Karpas-422 (cell line): ENCODE measurements at regions not wholly inside any gene's neighbourhood (a gene's known extent, or its start where the extent isn't known, plus 50 kb on each side); places are given as distances from the start of the nearest gene placed in this dataset.
A peak's percentile ranks its signal among the peaks of the same experiment; 100 is the strongest.

ENCODE experiments used
- DNase-seq: peaks from one replicate; pipeline ENCODE4 v3.0.0-alpha.2; 2015
- H2AFZ ChIP-seq: fragments of 200-600 bp; sonication (generic); 2 replicates; pipeline ENCODE4 v1.6.1; 2014; ENCODE audit warnings: antibody characterized with exemption, low read length, mixed read lengths
- H3K27ac ChIP-seq: fragments of 200-600 bp; sonication (generic); 2 replicates; pipeline ENCODE4 v1.5.1; 2014; ENCODE audit warnings: mild to moderate bottlenecking, low read length, moderate library complexity
- H3K27me3 ChIP-seq: fragments of 200-600 bp; sonication (generic); 2 replicates; pipeline ENCODE4 v1.6.1; 2014; ENCODE audit warnings: low read length, mixed read lengths
- H3K36me3 ChIP-seq: fragments of 200-600 bp; sonication (generic); 2 replicates; pipeline ENCODE4 v1.6.1; 2014; ENCODE audit warnings: low read length, mixed read lengths; ENCODE audit not compliant: insufficient read depth
- H3K4me1 ChIP-seq: fragments of 200-600 bp; sonication (generic); 2 replicates; pipeline ENCODE4 v1.6.1; 2014; ENCODE audit warnings: mild to moderate bottlenecking, low read length, mixed read lengths
- H3K4me2 ChIP-seq: fragments of 200-600 bp; sonication (generic); 2 replicates; pipeline ENCODE4 v1.6.1; 2014; ENCODE audit warnings: low read length, low read depth, mild to moderate bottlenecking; ENCODE audit not compliant: poor library complexity, severe bottlenecking
- H3K4me3 ChIP-seq: fragments of 200-600 bp; sonication (generic); 2 replicates; pipeline ENCODE4 v1.5.1; 2014; ENCODE audit warnings: mild to moderate bottlenecking, antibody characterized with exemption, low read length, mixed read lengths
- H3K79me2 ChIP-seq: fragments of 200-600 bp; sonication (generic); 2 replicates; pipeline ENCODE4 v1.6.1; 2014; ENCODE audit warnings: mild to moderate bottlenecking, low read length, mixed read lengths
- H3K9ac ChIP-seq: fragments of 200-600 bp; sonication (generic); 2 replicates; pipeline ENCODE4 v1.6.0; 2014; ENCODE audit warnings: low read length
- H3K9me2 ChIP-seq: fragments of 200-600 bp; sonication (generic), shearing (Covaris generic); replicated peaks from 2 replicates; pipeline ENCODE4 v1.6.0; 2014; ENCODE audit warnings: mild to moderate bottlenecking, low read length, moderate library complexity; ENCODE audit not compliant: insufficient read depth
- H3K9me3 ChIP-seq: fragments of 300-700, 200-600 bp; sonication (generic); 2 replicates; pipeline ENCODE4 v1.6.1; 2014; ENCODE audit warnings: low read length, mixed read lengths
- H4K20me1 ChIP-seq: fragments of 200-600 bp; sonication (generic); 2 replicates; pipeline ENCODE4 v1.6.1; 2014; ENCODE audit warnings: mild to moderate bottlenecking, antibody characterized with exemption, low read length, low read depth; ENCODE audit not compliant: insufficient read depth

DNA sequence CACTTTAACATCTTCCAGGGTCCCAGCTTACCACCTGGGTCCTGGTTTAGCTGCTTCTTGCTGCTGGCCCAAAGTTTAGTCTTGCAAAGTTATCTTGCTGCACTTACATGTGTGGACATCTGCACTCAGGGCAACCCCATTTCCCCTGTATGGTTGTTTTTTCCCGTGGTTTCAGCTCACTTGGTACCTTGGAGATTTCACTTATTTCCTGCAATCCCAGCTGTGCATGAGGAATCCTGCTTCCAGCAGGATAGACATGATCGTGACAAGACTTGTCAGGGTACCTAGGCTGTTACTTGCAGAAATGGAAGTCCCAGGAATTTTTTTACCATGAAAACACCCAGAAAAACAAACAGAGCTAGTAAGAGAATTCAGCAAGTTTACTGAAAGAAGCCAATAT lies 95.9 kb upstream of the LEP start:
- Histone ChIP-seq H3K9me3 (0 out of 2 replicates have a peak, but pooled peaks cover 3% of the 10 kb centered on the region), H4K20me1 (no peaks in the 10 kb centered on the region), H3K27ac (no peak overlapping the region), H3K4me1 (no peaks in the 10 kb centered on the region), H2AFZ (no peak overlapping the region), H3K4me3 (no peak overlapping the region), H3K36me3 (no peaks in the 10 kb centered on the region), H3K4me2 (no peak overlapping the region), H3K27me3 (no peaks in the 10 kb centered on the region), H3K9me2 (no peaks in the 10 kb centered on the region), H3K9ac (no peak overlapping the region), H3K79me2 (no peaks in the 10 kb centered on the region)
- DNase-seq: no peak

DNA sequence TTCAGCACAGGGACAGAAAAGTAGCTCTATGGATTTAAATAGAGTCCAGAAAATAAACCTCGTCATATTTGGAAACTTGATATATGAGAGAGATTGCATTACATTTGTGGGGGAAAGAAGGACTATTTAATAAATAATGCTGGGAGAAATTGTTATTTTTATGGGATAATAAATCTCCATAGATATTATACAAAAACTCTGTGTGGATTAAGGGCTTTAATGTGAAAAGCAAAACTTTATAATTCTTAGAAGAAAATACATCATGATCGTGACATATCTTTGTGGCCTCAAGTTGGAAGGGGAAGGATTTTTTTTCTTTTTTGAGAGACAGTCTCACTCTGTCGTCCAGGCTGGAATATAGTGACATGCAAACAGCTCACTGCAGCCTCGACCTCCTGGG lies 95.0 kb upstream of the LEP start:
- Histone ChIP-seq H2AFZ (no peak overlapping the region), H3K27me3 (no peaks in the 10 kb centered on the region), H3K4me3 (no peak overlapping the region), H4K20me1 (no peaks in the 10 kb centered on the region), H3K9me2 (no peaks in the 10 kb centered on the region), H3K4me2 (no peak overlapping the region), H3K79me2 (no peaks in the 10 kb centered on the region), H3K9me3 (0 out of 2 replicates have a peak, but pooled peaks cover 3% of the 10 kb centered on the region), H3K4me1 (no peaks in the 10 kb centered on the region), H3K36me3 (no peaks in the 10 kb centered on the region), H3K27ac (no peak overlapping the region), H3K9ac (no peak overlapping the region)
- no peak for DNase-seq

DNA sequence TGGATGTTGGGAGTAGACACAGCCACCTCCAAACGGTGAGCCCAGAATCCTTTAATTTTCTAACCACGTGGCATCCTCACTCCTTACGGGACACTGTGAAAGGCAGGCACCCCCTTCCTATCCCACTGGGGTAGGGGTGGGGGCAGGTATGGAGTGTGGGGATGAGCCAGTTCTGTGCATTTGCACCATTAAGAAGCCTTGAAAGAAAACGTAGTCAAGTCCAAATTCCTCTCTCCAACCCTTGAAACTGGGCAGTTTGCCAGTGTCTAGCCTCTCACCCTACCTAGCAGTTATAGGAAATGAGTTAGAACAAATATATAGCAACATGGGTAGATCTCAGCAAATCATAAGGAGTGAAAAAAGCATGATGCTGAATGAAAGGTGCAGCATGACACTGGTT lies 92.4 kb upstream of the LEP start:
- H2AFZ ChIP-seq: no peak overlapping the region
- no peak overlapping the region for H3K9ac ChIP-seq
- no peaks in the 10 kb centered on the region for H3K79me2 ChIP-seq
- no peaks in the 10 kb centered on the region for H4K20me1 ChIP-seq
- H3K4me3 ChIP-seq: no peak overlapping the region
- H3K27me3 ChIP-seq: no peaks in the 10 kb centered on the region
- H3K4me2 ChIP-seq: no peak overlapping the region
- H3K9me2 ChIP-seq: no peaks in the 10 kb centered on the region
- no peaks in the 10 kb centered on the region for H3K36me3 ChIP-seq
- H3K4me1 ChIP-seq: 0 out of 2 replicates have a peak, but pooled peaks cover 3% of the 10 kb centered on the region
- H3K9me3 ChIP-seq: no peaks in the 10 kb centered on the region
- DNase-seq: no peak
- no peak overlapping the region for H3K27ac ChIP-seq

DNA sequence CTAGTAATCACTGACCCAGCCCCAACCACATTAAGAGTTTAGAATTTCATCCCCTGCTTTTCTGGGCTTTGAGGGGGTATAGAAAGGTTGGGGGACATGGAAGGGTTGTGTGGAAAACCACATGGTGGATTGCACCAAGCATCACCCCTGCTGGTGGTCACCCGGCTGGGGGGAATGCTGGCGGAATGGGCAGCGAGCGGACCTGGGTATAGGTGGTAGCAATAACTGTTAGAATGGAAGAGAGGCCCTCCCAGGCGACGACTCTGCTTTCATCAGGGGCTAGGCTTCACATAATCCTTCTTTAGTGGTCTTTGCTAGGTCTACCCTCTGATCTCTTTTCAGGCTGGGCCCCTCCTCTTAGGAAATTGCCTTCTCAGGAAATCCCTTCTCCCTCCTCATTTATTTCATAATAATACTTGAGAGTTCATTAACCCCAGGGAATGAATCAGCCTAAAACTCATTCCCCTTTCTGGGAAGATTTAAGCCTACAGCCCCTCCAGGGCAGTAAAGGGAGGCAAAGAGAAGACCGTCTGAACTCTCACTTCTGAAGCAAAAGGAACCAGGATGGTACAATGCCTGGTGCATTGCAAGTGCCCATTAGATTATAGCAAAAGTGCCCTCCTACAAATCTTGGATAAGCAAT lies 90.7 kb upstream of the LEP start:
- H3K9ac ChIP-seq: no peak overlapping the region
- no peak overlapping the region for H3K4me3 ChIP-seq
- H3K9me2 ChIP-seq: no peaks in the 10 kb centered on the region
- no peaks in the 10 kb centered on the region for H4K20me1 ChIP-seq
- H3K27me3 ChIP-seq: no peaks in the 10 kb centered on the region
- H3K27ac ChIP-seq: no peak overlapping the region
- H2AFZ ChIP-seq: no peak overlapping the region
- H3K9me3 ChIP-seq: no peaks in the 10 kb centered on the region
- 0 out of 2 replicates have a peak, but pooled peaks cover 3% of the 10 kb centered on the region for H3K4me1 ChIP-seq
- no peaks in the 10 kb centered on the region for H3K79me2 ChIP-seq
- H3K4me2 ChIP-seq: no peak overlapping the region
- DNase-seq: no peak
- no peaks in the 10 kb centered on the region for H3K36me3 ChIP-seq

DNA sequence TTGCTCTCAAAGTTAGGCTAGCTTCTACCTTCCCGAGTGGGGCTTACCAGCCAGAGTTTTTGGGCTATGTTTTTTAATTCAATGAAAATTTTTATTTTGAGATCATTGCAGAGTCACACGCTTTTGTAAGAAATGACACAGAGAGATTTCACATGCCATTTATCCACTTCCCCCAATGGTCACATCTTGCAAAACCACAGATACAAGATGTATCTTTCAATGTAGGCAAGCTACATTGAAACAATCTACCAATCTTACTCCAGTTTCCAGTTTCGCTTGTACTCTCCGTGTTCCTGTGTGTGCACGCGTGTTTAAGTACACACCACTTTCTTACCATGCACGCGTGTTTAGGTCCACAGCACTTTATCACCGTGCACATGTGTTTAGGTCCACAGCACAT lies 89.4 kb upstream of the LEP start:
- H3K9me3 ChIP-seq: no peaks in the 10 kb centered on the region
- no peak for DNase-seq
- no peak overlapping the region for H3K4me2 ChIP-seq

DNA sequence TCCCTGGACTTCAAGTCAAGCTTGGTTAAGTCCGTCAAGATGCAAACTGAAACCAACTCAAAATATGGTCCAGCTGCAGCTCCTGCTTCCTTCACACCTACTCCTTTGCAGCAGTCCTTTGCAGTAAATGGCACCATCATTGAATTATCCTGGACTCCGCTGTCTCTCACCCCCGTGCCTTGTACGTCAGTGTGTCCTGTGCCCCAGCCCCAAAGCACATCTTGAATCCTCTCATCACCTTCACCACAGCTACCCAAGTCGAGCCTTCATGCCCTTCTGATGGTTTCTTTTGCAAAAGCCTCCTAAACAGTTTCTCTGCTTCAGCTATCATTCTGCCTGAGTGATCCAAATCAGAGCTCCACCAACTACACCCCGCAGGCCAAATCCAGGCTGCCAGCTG lies 88.4 kb upstream of the LEP start:
- H3K9ac ChIP-seq: no peak overlapping the region
- no peaks in the 10 kb centered on the region for H3K27me3 ChIP-seq
- H3K9me2 ChIP-seq: no peaks in the 10 kb centered on the region
- H3K4me2 ChIP-seq: peak overlapping the region; percentile 6
- H2AFZ ChIP-seq: no peak overlapping the region
- no peaks in the 10 kb centered on the region for H3K9me3 ChIP-seq
- DNase-seq: no peak
- H3K36me3 ChIP-seq: no peaks in the 10 kb centered on the region
- H3K79me2 ChIP-seq: no peaks in the 10 kb centered on the region
- H3K4me3 ChIP-seq: no peak overlapping the region
- peaks cover 12% of the 10 kb centered on the region for H3K4me1 ChIP-seq
- no peaks in the 10 kb centered on the region for H4K20me1 ChIP-seq
- no peak overlapping the region for H3K27ac ChIP-seq

More for the DNA sequence above, 89.4 kb upstream of the LEP start:
- no peaks in the 10 kb centered on the region for H3K27me3 ChIP-seq
- H3K36me3 ChIP-seq: no peaks in the 10 kb centered on the region
- no peak overlapping the region for H3K27ac ChIP-seq
- H3K4me3 ChIP-seq: no peak overlapping the region
- 0 out of 2 replicates have a peak, but pooled peaks cover 3% of the 10 kb centered on the region for H3K4me1 ChIP-seq
- no peaks in the 10 kb centered on the region for H3K9me2 ChIP-seq
- H3K79me2 ChIP-seq: no peaks in the 10 kb centered on the region
- no peaks in the 10 kb centered on the region for H4K20me1 ChIP-seq
- H2AFZ ChIP-seq: no peak overlapping the region
- H3K9ac ChIP-seq: no peak overlapping the region

DNA sequence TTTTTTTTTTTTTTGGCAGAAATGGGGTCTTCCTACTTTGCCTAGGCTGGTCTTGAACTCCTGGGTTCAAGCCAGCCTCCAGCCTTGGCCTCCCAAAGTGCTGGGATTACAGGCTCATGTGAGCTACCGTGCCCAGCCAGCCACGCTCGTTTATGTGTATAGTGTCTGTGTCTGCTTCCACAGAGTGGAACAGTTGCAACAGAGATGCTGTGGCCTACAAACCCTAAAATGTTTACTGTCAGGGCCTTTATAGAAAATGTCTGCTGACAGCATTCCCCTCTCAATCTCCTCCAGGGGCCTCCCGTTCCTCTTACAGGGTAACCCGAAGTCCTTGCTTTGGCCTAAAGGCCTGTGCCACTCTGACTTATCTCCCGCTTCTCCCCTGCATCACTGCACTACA lies 87.6 kb upstream of the LEP start:
- no peaks in the 10 kb centered on the region for H3K27me3 ChIP-seq
- H3K4me2 ChIP-seq: no peak overlapping the region
- no peaks in the 10 kb centered on the region for H4K20me1 ChIP-seq
- H2AFZ ChIP-seq: no peak overlapping the region
- H3K9ac ChIP-seq: no peak overlapping the region
- no peak for DNase-seq
- H3K4me3 ChIP-seq: no peak overlapping the region
- peaks cover 12% of the 10 kb centered on the region for H3K4me1 ChIP-seq
- H3K36me3 ChIP-seq: no peaks in the 10 kb centered on the region
- no peaks in the 10 kb centered on the region for H3K9me2 ChIP-seq
- no peaks in the 10 kb centered on the region for H3K9me3 ChIP-seq
- no peaks in the 10 kb centered on the region for H3K79me2 ChIP-seq
- H3K27ac ChIP-seq: no peak overlapping the region

DNA sequence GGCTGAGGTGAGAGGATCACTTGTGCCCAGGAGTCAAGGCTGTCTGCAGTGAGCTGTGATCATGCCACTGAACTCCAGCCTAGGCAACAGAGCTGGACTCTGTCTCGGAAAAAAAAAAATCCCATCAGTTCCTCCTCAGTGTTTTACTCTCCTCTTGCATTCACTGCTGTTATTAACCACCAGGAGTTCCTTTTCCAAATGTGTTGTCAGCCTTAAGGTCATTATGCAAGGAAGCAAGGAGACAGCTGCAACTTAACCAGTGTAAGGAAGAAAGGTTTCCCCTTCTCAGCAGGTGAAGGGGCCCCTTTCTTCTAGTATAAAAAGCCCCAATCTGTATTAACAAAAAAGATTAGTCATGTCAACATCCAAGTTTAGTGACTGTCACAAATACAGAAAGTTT lies 86.6 kb upstream of the LEP start:
- Histone ChIP-seq H3K36me3 (no peaks in the 10 kb centered on the region), H3K27me3 (no peaks in the 10 kb centered on the region), H2AFZ (no peak overlapping the region), H3K9me2 (no peaks in the 10 kb centered on the region), H3K79me2 (no peaks in the 10 kb centered on the region), H3K4me2 (no peak overlapping the region), H3K9me3 (no peaks in the 10 kb centered on the region), H3K4me3 (no peak overlapping the region), H3K4me1 (peaks cover 12% of the 10 kb centered on the region), H3K27ac (no peak overlapping the region), H4K20me1 (no peaks in the 10 kb centered on the region), H3K9ac (no peak overlapping the region)
- DNase-seq: no peak
